Endothelial cell (in vitro differentiated cells): ENCODE measurements at regions not wholly inside any gene's neighbourhood (a gene's known extent, or its start where the extent isn't known, plus 50 kb on each side); places are given as distances from the start of the nearest gene placed in this dataset.
A peak's percentile ranks its signal among the peaks of the same experiment; 100 is the strongest.
"Not testable (repeated sequence)": the region's sequence is repeated elsewhere in the genome, so short reads cannot be mapped to it uniquely, and the experiment has no call there.

Experiments
- DNase-seq: peaks from one replicate; pipeline ENCODE4 v3.0.0; 2021; ENCODE audit warnings: low spot score
- H3K27ac Mint-ChIP-seq: one replicate; pipeline ENCODE4 v1.8.0; 2021; ENCODE audit warnings: mixed read lengths, inconsistent platforms; ENCODE audit not compliant: unreplicated experiment
- H3K27me3 Mint-ChIP-seq: one replicate; pipeline ENCODE4 v1.8.0; 2021; ENCODE audit warnings: mild to moderate bottlenecking, moderate library complexity, mixed read lengths, inconsistent platforms; ENCODE audit not compliant: unreplicated experiment
- H3K36me3 Mint-ChIP-seq: one replicate; pipeline ENCODE4 v1.8.0; 2021; ENCODE audit warnings: mild to moderate bottlenecking, low read depth, mixed read lengths, inconsistent platforms; ENCODE audit not compliant: unreplicated experiment
- H3K4me1 Mint-ChIP-seq: one replicate; pipeline ENCODE4 v1.8.0; 2021; ENCODE audit warnings: mild to moderate bottlenecking, mixed read lengths, inconsistent platforms; ENCODE audit not compliant: unreplicated experiment
- H3K4me3 Mint-ChIP-seq: one replicate; pipeline ENCODE4 v1.8.0; 2021; ENCODE audit warnings: mild to moderate bottlenecking, mixed read lengths, inconsistent platforms; ENCODE audit not compliant: unreplicated experiment
- H3K9me3 Mint-ChIP-seq: one replicate; pipeline ENCODE4 v1.8.0; 2021; ENCODE audit warnings: mixed read lengths, inconsistent platforms; ENCODE audit not compliant: unreplicated experiment
- TF ChIP-seq, protein P1 (sequence below): fragments of 200-600 bp; sonication (generic); IDR thresholded peaks from one replicate; pipeline ENCODE4 v1.5.0; 2021; ENCODE audit warnings: antibody characterized with exemption; ENCODE audit not compliant: unreplicated experiment

DNA sequence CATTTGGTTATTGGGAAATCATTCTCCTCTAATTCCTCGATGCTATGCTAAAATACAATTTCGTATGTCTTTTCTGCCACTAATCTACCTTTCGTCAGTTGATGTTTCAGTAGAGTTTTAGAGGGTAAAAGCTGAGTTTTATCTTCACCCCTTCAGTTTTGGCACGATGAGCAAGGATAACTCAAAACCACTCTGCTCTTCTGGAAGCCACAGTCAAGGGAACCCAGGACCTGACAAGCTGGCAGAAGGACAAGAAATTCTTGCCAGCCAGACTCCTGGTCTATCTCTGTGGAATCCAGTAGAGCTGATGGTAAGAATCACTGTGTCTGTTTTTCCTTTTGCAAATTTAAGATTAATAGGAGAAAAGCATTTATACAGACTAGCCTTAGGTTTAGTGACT lies 414.4 kb upstream of the LRRC3B start:
- Mint-ChIP-seq H3K27ac (no peak overlapping the region), H3K36me3 (no peaks in the 10 kb centered on the region), H3K27me3 (no peaks in the 10 kb centered on the region), H3K4me3 (no peak overlapping the region), H3K4me1 (no peaks in the 10 kb centered on the region), H3K9me3 (no peaks in the 10 kb centered on the region)
- DNase-seq = no peak
- TF ChIP-seq, protein P1, sequence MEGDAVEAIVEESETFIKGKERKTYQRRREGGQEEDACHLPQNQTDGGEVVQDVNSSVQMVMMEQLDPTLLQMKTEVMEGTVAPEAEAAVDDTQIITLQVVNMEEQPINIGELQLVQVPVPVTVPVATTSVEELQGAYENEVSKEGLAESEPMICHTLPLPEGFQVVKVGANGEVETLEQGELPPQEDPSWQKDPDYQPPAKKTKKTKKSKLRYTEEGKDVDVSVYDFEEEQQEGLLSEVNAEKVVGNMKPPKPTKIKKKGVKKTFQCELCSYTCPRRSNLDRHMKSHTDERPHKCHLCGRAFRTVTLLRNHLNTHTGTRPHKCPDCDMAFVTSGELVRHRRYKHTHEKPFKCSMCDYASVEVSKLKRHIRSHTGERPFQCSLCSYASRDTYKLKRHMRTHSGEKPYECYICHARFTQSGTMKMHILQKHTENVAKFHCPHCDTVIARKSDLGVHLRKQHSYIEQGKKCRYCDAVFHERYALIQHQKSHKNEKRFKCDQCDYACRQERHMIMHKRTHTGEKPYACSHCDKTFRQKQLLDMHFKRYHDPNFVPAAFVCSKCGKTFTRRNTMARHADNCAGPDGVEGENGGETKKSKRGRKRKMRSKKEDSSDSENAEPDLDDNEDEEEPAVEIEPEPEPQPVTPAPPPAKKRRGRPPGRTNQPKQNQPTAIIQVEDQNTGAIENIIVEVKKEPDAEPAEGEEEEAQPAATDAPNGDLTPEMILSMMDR = no peak

DNA sequence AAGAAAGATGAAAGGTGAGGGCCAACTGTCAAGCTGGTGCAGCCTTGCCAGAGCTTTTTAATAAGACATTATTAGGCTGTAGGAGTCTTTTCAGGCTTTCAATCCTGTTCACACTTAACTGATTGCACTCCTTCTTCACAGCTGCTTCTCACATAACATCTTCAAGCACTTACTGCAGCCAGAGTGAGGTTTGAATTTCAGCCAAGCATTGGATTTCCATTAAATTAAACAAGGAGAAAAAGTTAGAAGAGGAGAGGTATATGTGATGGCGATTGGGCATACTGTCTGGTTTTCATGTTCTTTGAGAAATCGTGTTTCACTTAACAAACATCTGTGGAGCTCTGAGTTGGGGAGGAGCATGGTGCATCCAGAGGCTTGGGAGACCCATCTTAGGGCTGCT lies 392.8 kb upstream of the LRRC3B start:
- H3K36me3 Mint-ChIP-seq = no peaks in the 10 kb centered on the region
- TF ChIP-seq, protein P1 = no peak
- H3K4me3 Mint-ChIP-seq = no peak overlapping the region
- no peak for DNase-seq
- peaks cover 3% of the 10 kb centered on the region for H3K27me3 Mint-ChIP-seq
- no peaks in the 10 kb centered on the region for H3K9me3 Mint-ChIP-seq
- H3K27ac Mint-ChIP-seq = no peak overlapping the region
- H3K4me1 Mint-ChIP-seq = peaks cover under 1% of the 10 kb centered on the region

DNA sequence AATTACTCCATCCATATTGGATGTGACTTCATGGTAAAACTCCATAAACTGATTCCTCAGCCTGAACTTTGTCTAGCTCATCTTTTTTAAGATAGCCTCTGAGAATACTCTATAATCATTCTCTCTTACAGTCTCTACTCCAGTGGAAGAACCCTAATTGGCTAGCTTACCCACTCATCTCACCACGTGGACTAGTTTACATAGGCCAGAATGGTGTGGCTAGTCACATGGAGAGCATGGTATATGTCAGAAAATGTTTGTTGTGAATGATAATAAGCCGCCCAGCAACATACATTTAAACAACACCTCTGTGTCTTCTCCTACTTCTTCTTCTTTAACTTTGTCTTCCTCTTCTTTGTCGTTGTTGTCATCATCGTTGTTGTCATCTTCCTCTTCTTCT lies 389.2 kb upstream of the LRRC3B start:
- Mint-ChIP-seq H3K27ac (no peak overlapping the region), H3K9me3 (no peaks in the 10 kb centered on the region), H3K36me3 (no peaks in the 10 kb centered on the region)

DNA sequence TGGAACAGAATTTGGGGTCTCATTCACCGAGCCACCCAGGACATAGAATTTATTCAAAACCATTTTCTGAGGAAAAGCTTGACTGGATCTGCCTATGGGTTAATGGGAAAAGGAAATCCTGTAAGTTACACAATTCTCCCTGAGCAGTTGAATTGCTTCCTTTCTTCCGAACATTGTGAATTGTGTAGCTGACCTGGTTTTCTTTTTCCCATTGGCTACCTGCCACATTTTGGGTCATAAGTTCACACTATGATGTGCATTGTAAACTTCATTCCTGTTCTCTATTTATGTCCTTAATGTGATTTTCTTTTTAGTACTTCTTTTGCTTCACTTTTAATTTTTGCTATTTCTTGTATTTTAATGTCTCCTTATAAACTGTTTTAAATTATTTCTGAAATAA lies 386.0 kb upstream of the LRRC3B start:
- DNase-seq = no peak
- Mint-ChIP-seq H3K27ac (peak overlapping the region; percentile 64), H3K4me3 (no peak overlapping the region), H3K27me3 (peaks cover 3% of the 10 kb centered on the region), H3K9me3 (no peaks in the 10 kb centered on the region), H3K4me1 (peaks cover 11% of the 10 kb centered on the region), H3K36me3 (no peaks in the 10 kb centered on the region)
- TF ChIP-seq, protein P1 = no peak

More for the DNA sequence above, 389.2 kb upstream of the LRRC3B start:
- peaks cover 3% of the 10 kb centered on the region for H3K27me3 Mint-ChIP-seq
- no peak for DNase-seq
- TF ChIP-seq, protein P1 = no peak
- H3K4me1 Mint-ChIP-seq = peaks cover 11% of the 10 kb centered on the region
- H3K4me3 Mint-ChIP-seq = no peak overlapping the region

DNA sequence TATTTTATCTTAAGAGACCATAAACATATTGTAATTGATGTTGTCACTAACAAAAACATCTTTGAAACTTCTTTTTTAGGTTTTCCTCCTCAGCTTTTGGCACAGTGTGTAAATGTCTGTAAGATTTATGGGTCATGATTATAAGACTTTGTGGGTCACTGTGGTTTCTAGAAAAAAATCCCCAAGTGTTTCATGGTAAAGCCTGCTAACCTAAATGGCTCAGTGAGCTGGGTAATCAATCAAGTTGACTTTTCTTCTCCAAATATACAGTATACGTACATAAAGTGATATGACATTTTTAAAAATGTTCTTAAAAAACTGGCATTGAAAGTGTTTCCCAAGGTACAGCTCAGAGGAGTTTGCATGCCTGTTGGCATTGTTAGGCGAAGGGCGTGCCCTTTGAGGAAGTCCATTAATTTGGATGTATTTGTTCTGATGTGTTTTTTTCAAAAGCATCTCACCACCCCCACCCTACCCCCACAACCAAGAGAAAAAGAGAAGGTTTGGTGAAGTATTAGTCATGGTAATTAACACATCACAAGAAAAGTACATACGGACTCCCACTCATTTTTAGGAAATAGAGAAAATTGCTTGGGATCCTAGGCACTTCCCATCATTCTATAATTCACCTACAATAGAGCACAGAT lies 385.4 kb upstream of the LRRC3B start:
- no peak overlapping the region for H3K27ac Mint-ChIP-seq
- DNase-seq = no peak
- TF ChIP-seq, protein P1 = no peak
- no peak overlapping the region for H3K4me3 Mint-ChIP-seq
- peaks cover 11% of the 10 kb centered on the region for H3K4me1 Mint-ChIP-seq
- no peaks in the 10 kb centered on the region for H3K36me3 Mint-ChIP-seq
- H3K27me3 Mint-ChIP-seq = peaks cover 3% of the 10 kb centered on the region
- H3K9me3 Mint-ChIP-seq = no peaks in the 10 kb centered on the region

DNA sequence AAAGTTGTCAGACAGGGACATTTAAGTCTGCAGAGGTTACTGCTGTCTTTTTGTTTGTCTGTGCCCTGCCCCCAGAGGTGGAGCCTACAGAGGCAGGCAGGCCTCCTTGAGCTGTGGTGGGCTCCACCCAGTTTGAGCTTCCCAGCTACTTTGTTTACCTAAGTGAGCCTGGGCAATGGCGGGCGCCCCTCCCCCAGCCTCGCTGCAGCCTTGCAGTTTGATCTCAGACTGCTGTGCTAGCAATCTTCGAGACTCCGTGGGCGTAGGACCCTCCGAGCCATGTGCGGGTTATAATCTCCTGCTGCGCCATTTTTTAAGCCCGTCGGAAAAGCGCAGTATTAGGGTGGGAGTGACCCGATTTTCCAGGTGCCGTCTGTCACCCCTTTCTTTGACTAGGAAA lies 378.0 kb upstream of the LRRC3B start:
- not testable (repeated sequence) for H3K4me1 Mint-ChIP-seq, H3K9me3 Mint-ChIP-seq, H3K27me3 Mint-ChIP-seq, H3K27ac Mint-ChIP-seq, H3K4me3 Mint-ChIP-seq, H3K36me3 Mint-ChIP-seq, DNase-seq
